GM23248 (cell line): ENCODE measurements at regions not wholly inside any gene's neighbourhood (a gene's known extent, or its start where the extent isn't known, plus 50 kb on each side); places are given as distances from the start of the nearest gene placed in this dataset.

ENCODE experiments used
- DNase-seq: peaks from one replicate; pipeline ENCODE4 v3.0.0-alpha.2; 2015
- H2AFZ ChIP-seq: fragments of 200-600 bp; sonication (generic); 2 replicates; pipeline ENCODE4 v1.6.1; 2016; ENCODE audit warnings: antibody characterized with exemption
- H3F3A ChIP-seq: fragments of 200-600 bp; sonication (generic); 2 replicates; pipeline ENCODE4 v1.6.1; 2016; ENCODE audit warnings: mild to moderate bottlenecking, antibody characterized with exemption, mixed run types; ENCODE audit not compliant: insufficient read depth
- H3K27ac ChIP-seq: fragments of 200-600 bp; sonication (generic); 2 replicates; pipeline ENCODE4 v1.5.1; 2016; ENCODE audit warnings: mild to moderate bottlenecking
- H3K27me3 ChIP-seq: fragments of 200-600 bp; sonication (generic); replicated peaks from 2 replicates; pipeline ENCODE4 v1.6.1; 2016; ENCODE audit warnings: mild to moderate bottlenecking; ENCODE audit not compliant: insufficient read depth
- H3K36me3 ChIP-seq: fragments of 200-600 bp; sonication (generic); 2 replicates; pipeline ENCODE4 v1.6.1; 2016; ENCODE audit warnings: low read depth, mild to moderate bottlenecking
- H3K4me1 ChIP-seq: fragments of 200-600 bp; sonication (generic); 2 replicates; pipeline ENCODE4 v1.6.1; 2016; ENCODE audit warnings: mild to moderate bottlenecking; ENCODE audit not compliant: insufficient read depth
- H3K4me2 ChIP-seq: fragments of 200-600 bp; sonication (generic); one replicate; pipeline ENCODE4 v1.6.1; 2016; ENCODE audit warnings: mild to moderate bottlenecking; ENCODE audit not compliant: unreplicated experiment
- H3K4me3 ChIP-seq: fragments of 200-600 bp; sonication (generic); 2 replicates; pipeline ENCODE4 v1.5.1; 2016; ENCODE audit warnings: mild to moderate bottlenecking
- H3K79me2 ChIP-seq: fragments of 200-600 bp; sonication (generic); 2 replicates; pipeline ENCODE4 v1.6.1; 2016; ENCODE audit warnings: mild to moderate bottlenecking; ENCODE audit not compliant: insufficient read depth
- H3K9ac ChIP-seq: fragments of 200-600 bp; sonication (generic); 2 replicates; pipeline ENCODE4 v1.6.1; 2016; ENCODE audit warnings: mild to moderate bottlenecking
- H3K9me2 ChIP-seq: fragments of 200-600 bp; sonication (generic); 2 replicates; pipeline ENCODE4 v1.6.1; 2016; ENCODE audit warnings: mixed run types, mild to moderate bottlenecking, moderate library complexity; ENCODE audit not compliant: insufficient read depth
- H3K9me3 ChIP-seq: fragments of 200-600 bp; sonication (generic); one replicate; pipeline ENCODE4 v1.6.1; 2017; ENCODE audit warnings: low read depth
- H4K20me1 ChIP-seq: fragments of 200-600 bp; sonication (generic); 2 replicates; pipeline ENCODE4 v1.6.0; 2016; ENCODE audit not compliant: insufficient read depth
- EZH2 ChIP-seq: fragments of 200-600 bp; sonication (generic); IDR thresholded peaks from 2 replicates; pipeline ENCODE4 v1.6.1; 2018; ENCODE audit warnings: antibody characterized with exemption, mild to moderate bottlenecking; ENCODE audit not compliant: insufficient read depth, poor library complexity, severe bottlenecking
- EZH2phosphoT487 ChIP-seq: fragments of 200-600 bp; sonication (generic); IDR thresholded peaks from 2 replicates; pipeline ENCODE4 v1.6.1; 2018; ENCODE audit warnings: antibody characterized with exemption, moderate library complexity, mild to moderate bottlenecking, low read depth; ENCODE audit not compliant: insufficient read depth
- WGBS, 2 experiments: methylation state at CpG; one replicate each; pipeline ENCODE4 v1.1.6; 2015 to 2017; ENCODE audit warnings: low lambda C conversion rate in 2 of 2, low coverage in 1 of 2; ENCODE audit errors: missing lambda C conversion rate in 2 of 2; 5-methylcytosine and 5-hydroxymethylcytosine counted together
- in situ Hi-C: fragments of 300-500 bp; cut with MboI; formaldehyde crosslinking; loops from 2 replicates; pipeline ENCODE4 v1.15.0; 2020

DNA sequence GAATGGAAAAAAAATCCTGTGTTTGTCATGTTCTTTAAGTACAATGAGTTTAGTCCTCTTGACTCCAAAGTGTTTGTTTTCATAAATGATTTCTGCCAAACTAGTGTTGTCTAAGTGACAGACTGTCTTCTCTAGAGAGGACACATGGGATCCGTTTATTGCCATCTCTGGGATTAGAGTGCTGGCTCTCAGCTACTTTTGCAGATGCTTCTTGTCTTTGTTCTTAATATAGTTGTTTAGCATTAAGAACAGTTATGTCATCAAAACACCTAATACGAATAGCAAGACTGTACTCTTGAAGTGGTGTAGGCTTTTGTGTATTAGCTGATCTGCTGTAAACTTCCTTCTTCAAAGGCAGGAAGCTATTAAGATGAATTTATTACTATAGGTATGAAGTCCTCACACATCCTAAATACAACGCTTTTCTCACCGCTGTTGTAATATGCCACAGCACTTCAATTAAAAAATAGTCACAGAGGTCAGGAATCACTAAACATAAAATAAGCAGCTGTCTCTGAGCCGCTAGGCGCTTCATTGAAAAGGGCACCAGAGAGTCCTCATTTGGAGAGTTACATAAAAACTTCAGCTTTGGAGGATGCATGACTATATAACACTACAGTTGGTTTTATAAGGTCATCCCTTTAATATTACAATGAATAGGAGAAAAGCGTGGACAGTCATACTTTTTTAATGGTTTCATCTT lies 128.3 kb upstream of the ZNF385D start:
- Histone ChIP-seq H4K20me1 (no peaks in the 10 kb centered on the region), H3F3A (no peaks in the 10 kb centered on the region), H3K9me3 (no peaks in the 10 kb centered on the region), H2AFZ (no peak overlapping the region), H3K4me1 (no peaks in the 10 kb centered on the region), H3K27ac (no peak overlapping the region), H3K9ac (no peak overlapping the region), H3K9me2 (no peaks in the 10 kb centered on the region), H3K4me3 (no peak overlapping the region), H3K79me2 (no peaks in the 10 kb centered on the region), H3K4me2 (no peak overlapping the region), H3K27me3 (no peaks in the 10 kb centered on the region), H3K36me3 (no peaks in the 10 kb centered on the region)
- DNase-seq = no peak
- in situ Hi-C loops = loop anchor here (25.0 kb wide), 1 partner anchor 1542 kb away; no protein-coding TSS in a partner anchor
- WGBS, 2 experiments = 49 to 56% methylated on average over 7 of the region's 7 CpGs
- TF ChIP-seq EZH2 (no peak), EZH2phosphoT487 (no peak)

DNA sequence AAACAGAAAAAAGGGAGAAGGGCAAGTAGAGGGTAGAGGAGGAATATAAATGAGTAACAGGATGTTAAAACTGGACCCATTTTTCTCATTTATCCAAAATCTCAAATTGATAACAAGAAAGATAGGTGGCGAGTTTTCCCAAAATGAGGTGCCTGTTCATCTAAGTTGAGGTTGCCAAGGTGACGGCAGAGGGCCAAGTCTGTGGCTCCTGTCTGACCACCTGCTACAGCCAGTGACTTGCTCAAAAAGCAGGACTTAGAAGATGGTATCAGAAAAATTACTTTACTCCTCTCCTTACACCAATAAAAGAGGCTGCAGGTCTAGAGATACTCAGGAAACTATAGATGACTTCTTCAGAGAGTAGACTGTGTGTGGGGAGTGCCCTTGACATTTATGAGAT lies 137.6 kb upstream of the ZNF385D start:
- Histone ChIP-seq H3K4me1 (0 out of 2 replicates have a peak, but pooled peaks cover 3% of the 10 kb centered on the region), H3K9me3 (no peaks in the 10 kb centered on the region), H3K4me2 (no peak overlapping the region), H3K27ac (no peak overlapping the region), H3K4me3 (no peak overlapping the region), H2AFZ (no peak overlapping the region), H3K27me3 (no peaks in the 10 kb centered on the region), H3K9me2 (no peaks in the 10 kb centered on the region), H3F3A (no peaks in the 10 kb centered on the region), H3K36me3 (no peaks in the 10 kb centered on the region), H4K20me1 (no peaks in the 10 kb centered on the region), H3K9ac (no peak overlapping the region), H3K79me2 (no peaks in the 10 kb centered on the region)
- in situ Hi-C loops = loop anchor here (10.0 to 25.0 kb wide), 2 partner anchors 134 to 1551 kb away; partner anchors contain the start of gene ZNF385D
- no peak for DNase-seq
- TF ChIP-seq EZH2 (no peak), EZH2phosphoT487 (no peak)
- 91 to 93% methylated on average over 2 of the region's 2 CpGs for WGBS, 2 experiments

DNA sequence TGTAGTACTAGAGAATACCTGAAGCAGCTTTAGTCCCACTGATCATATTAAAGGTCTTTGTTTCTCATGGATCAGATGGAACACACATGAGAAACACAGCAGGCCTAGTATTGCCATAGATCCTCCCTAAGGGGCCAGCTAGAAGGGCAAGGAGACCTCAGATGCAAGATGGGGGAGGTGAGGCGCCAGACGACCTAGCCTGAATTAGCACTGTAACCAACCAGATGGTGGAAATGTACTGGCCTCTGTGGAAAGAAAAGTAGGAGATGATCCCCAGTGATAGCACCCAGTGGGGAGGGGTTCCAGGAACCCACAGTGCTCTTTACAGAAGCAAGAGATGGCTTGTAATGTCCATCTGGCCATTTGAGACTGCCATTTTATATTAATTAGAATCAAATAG lies 138.2 kb upstream of the ZNF385D start:
- no peak overlapping the region for H2AFZ ChIP-seq
- H3K79me2 ChIP-seq = no peaks in the 10 kb centered on the region
- no peaks in the 10 kb centered on the region for H4K20me1 ChIP-seq
- H3F3A ChIP-seq = no peaks in the 10 kb centered on the region
- H3K4me3 ChIP-seq = no peak overlapping the region
- in situ Hi-C loops = loop anchor here (10.0 to 25.0 kb wide), 2 partner anchors 134 to 1552 kb away; partner anchors contain the start of gene ZNF385D
- H3K9me2 ChIP-seq = no peaks in the 10 kb centered on the region
- TF ChIP-seq EZH2 = no peak
- no peaks in the 10 kb centered on the region for H3K9me3 ChIP-seq
- H3K4me1 ChIP-seq = 0 out of 2 replicates have a peak, but pooled peaks cover 3% of the 10 kb centered on the region
- no peaks in the 10 kb centered on the region for H3K27me3 ChIP-seq
- DNase-seq = no peak
- no peak overlapping the region for H3K9ac ChIP-seq
- H3K36me3 ChIP-seq = no peaks in the 10 kb centered on the region
- H3K27ac ChIP-seq = no peak overlapping the region
- WGBS, 2 experiments = 79 to 88% methylated on average over 2 of the region's 2 CpGs
- no peak overlapping the region for H3K4me2 ChIP-seq

DNA sequence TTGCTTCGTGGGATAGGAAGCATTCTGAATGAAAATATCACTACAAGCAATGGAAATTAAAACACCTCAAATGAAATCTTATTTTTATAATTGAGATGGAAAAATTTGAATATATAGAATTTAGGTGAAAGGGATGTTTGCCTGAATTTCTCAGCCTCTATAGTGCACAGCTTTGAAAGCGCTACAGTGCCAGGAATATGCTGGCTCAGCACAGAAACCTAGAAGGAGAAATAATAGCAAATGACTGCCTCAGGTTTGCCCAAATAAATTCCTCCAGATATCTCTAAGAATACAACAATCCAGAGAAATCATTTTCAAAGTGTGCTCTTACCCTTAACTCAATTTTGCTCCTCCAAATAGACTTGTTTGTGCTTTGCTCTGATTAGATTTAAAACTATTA lies 141.1 kb upstream of the ZNF385D start:
- Histone ChIP-seq H3K9me2 (no peaks in the 10 kb centered on the region), H3K4me1 (0 out of 2 replicates have a peak, but pooled peaks cover 3% of the 10 kb centered on the region), H3K4me2 (no peak overlapping the region), H3K9me3 (no peaks in the 10 kb centered on the region), H3K36me3 (no peaks in the 10 kb centered on the region), H3K9ac (no peak overlapping the region), H3K79me2 (no peaks in the 10 kb centered on the region), H4K20me1 (no peaks in the 10 kb centered on the region), H3F3A (no peaks in the 10 kb centered on the region), H3K4me3 (no peak overlapping the region), H3K27ac (no peak overlapping the region), H2AFZ (no peak overlapping the region), H3K27me3 (no peaks in the 10 kb centered on the region)
- in situ Hi-C loops = loop anchor here (10.0 to 25.0 kb wide), 2 partner anchors 1377 to 1555 kb away; no protein-coding TSS in a partner anchor
- TF ChIP-seq EZH2 (no peak), EZH2phosphoT487 (no peak)
- 97 to 98% methylated on average over 2 of the region's 2 CpGs for WGBS, 2 experiments
- no peak for DNase-seq
